GM23338 (cell line): ENCODE measurements at regions not wholly inside any gene's neighbourhood (a gene's known extent, or its start where the extent isn't known, plus 50 kb on each side); places are given as distances from the start of the nearest gene placed in this dataset.

Source experiments
- CTCF ChIP-seq, 2 experiments: fragments of 200-600 bp in 1 of 2; sonication (generic) in 1 of 2; conservative IDR thresholded peaks; 2 replicates each; pipeline versions ENCODE4 v1.5.1 to v1.6.1; 2016 to 2017; ENCODE audit warnings: antibody characterized with exemption in 2 of 2, low read depth in 2 of 2, mild to moderate bottlenecking in 2 of 2, moderate library complexity in 1 of 2
- EZH2 ChIP-seq: fragments of 200-600 bp; sonication (generic); IDR thresholded peaks from one replicate; pipeline ENCODE4 v1.8.0; 2017; ENCODE audit warnings: antibody characterized with exemption, mild to moderate bottlenecking, low read depth; ENCODE audit not compliant: unreplicated experiment
- JUNB ChIP-seq: IDR thresholded peaks from one replicate; pipeline ENCODE4 v1.6.1; 2016; ENCODE audit warnings: antibody characterized with exemption; ENCODE audit not compliant: unreplicated experiment
- POLR2AphosphoS5 ChIP-seq: IDR thresholded peaks from 2 replicates; pipeline ENCODE4 v1.6.1; 2016; ENCODE audit warnings: antibody characterized with exemption, low read depth
- TF ChIP-seq, protein P1 (sequence below): IDR thresholded peaks from one replicate; pipeline ENCODE4 v1.6.1; 2018; ENCODE audit warnings: antibody characterized with exemption; ENCODE audit not compliant: unreplicated experiment

DNA sequence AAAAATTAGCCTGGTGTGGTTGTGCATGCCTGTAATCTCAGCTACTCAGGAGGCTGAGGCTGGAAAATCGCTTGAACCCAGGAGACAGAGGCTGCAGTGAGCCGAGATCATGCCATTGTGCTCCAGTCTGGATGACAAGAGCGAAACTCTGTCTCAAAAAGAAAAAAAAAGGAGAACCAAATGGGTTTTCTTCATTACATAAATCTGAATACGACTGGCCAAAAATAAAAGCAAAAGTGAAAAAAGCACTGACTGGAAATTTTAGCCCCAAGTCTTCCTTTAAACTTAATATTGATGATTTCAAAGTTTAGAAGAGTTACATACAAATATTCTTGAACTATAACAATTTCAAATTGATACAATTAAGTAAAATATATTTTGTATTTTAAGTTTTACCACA is 249.5 kb upstream of the STARD13 start:
- TF ChIP-seq CTCF (conservative IDR thresholded peaks at IDR 0.05; ENCODE audit: low read depth in 2 of 2) = no peak
- TF ChIP-seq, protein P1, sequence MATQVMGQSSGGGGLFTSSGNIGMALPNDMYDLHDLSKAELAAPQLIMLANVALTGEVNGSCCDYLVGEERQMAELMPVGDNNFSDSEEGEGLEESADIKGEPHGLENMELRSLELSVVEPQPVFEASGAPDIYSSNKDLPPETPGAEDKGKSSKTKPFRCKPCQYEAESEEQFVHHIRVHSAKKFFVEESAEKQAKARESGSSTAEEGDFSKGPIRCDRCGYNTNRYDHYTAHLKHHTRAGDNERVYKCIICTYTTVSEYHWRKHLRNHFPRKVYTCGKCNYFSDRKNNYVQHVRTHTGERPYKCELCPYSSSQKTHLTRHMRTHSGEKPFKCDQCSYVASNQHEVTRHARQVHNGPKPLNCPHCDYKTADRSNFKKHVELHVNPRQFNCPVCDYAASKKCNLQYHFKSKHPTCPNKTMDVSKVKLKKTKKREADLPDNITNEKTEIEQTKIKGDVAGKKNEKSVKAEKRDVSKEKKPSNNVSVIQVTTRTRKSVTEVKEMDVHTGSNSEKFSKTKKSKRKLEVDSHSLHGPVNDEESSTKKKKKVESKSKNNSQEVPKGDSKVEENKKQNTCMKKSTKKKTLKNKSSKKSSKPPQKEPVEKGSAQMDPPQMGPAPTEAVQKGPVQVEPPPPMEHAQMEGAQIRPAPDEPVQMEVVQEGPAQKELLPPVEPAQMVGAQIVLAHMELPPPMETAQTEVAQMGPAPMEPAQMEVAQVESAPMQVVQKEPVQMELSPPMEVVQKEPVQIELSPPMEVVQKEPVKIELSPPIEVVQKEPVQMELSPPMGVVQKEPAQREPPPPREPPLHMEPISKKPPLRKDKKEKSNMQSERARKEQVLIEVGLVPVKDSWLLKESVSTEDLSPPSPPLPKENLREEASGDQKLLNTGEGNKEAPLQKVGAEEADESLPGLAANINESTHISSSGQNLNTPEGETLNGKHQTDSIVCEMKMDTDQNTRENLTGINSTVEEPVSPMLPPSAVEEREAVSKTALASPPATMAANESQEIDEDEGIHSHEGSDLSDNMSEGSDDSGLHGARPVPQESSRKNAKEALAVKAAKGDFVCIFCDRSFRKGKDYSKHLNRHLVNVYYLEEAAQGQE = no peak
- TF ChIP-seq JUNB = no peak
- TF ChIP-seq POLR2AphosphoS5 = no peak
- TF ChIP-seq EZH2 = no peak
